H1 (cell line): ENCODE measurements at regions not wholly inside any gene's neighbourhood (a gene's known extent, or its start where the extent isn't known, plus 50 kb on each side); places are given as distances from the start of the nearest gene placed in this dataset.

Experiments
- CTCF ChIA-PET: fragments of 300-600 bp; sonication (Branson Sonifier 250); formaldehyde crosslinking; loops from one replicate; lab custom pipeline; 2021; ENCODE audit not compliant: partially characterized antibody; lab: Charles Lee
- POLR2A ChIA-PET: fragments of 300-600 bp; sonication (Branson Sonifier 250); formaldehyde crosslinking; loops from one replicate; lab custom pipeline; 2021; ENCODE audit warnings: inconsistent platforms; ENCODE audit not compliant: partially characterized antibody; lab: Charles Lee
- DNase-seq, 2 experiments: peaks; one replicate each; pipeline versions ENCODE4 v3.0.0 to v3.0.0-alpha.2; 2010 to 2022; ENCODE audit warnings: low spot score in 2 of 2, low read depth in 1 of 2, mixed read lengths in 1 of 2
- FAIRE-seq: peaks from 2 replicates; lab custom pipeline; 2011; peaks lifted over from hg19 to GRCh38; lab: Jason Lieb, UNC
- H2AFZ ChIP-seq: 2 replicates; pipeline ENCODE4 v1.8.1; 2012; ENCODE audit warnings: low read length, inconsistent platforms
- H2AK5ac ChIP-seq: 2 replicates; pipeline ENCODE4 v1.6.1; 2013; ENCODE audit warnings: low read depth, low read length
- H2BK120ac ChIP-seq: replicated peaks from 2 replicates; pipeline ENCODE3; 2013; ENCODE audit warnings: low read depth, low read length, inconsistent platforms
- H2BK12ac ChIP-seq: 2 replicates; pipeline ENCODE4 v1.6.1; 2013; ENCODE audit warnings: low read depth, low read length
- H2BK15ac ChIP-seq: 2 replicates; pipeline ENCODE4 v1.6.1; 2013; ENCODE audit warnings: low read length
- H2BK20ac ChIP-seq: 2 replicates; pipeline ENCODE4 v1.6.1; 2013; ENCODE audit warnings: low read length
- H2BK5ac ChIP-seq: 2 replicates; pipeline ENCODE4 v1.6.1; 2013; ENCODE audit warnings: low read depth, low read length
- H3K14ac ChIP-seq: 2 replicates; pipeline ENCODE4 v1.6.1; 2013; ENCODE audit warnings: inconsistent platforms; ENCODE audit not compliant: insufficient read length
- H3K18ac ChIP-seq: 2 replicates; pipeline ENCODE4 v1.6.1; 2013; ENCODE audit warnings: low read length; ENCODE audit errors: extremely low read depth
- H3K23ac ChIP-seq: 2 replicates; pipeline ENCODE4 v1.6.1; 2013; ENCODE audit warnings: inconsistent platforms; ENCODE audit not compliant: insufficient read length
- H3K23me2 ChIP-seq: 2 replicates; pipeline ENCODE4 v1.6.1; 2013; ENCODE audit warnings: low read depth, low read length
- H3K27ac ChIP-seq: 2 replicates; pipeline ENCODE4 v1.6.1; 2011; ENCODE audit warnings: low read depth, low read length, inconsistent platforms
- H3K27me3 ChIP-seq, 4 experiments: replicated peaks in 1 of 4; 1 replicate in 1 of 4; 2 replicates in 3 of 4; pipeline versions ENCODE4 v1.6.1 to v1.8.1; 2011 to 2013; ENCODE audit warnings: low read length in 3 of 4, mild to moderate bottlenecking in 3 of 4, inconsistent platforms in 2 of 4, mixed read lengths in 2 of 4, moderate library complexity in 1 of 4; ENCODE audit not compliant: control insufficient read depth in 3 of 4, insufficient read depth in 3 of 4; ENCODE audit errors: extremely low read depth in 1 of 4
- H3K36me3 ChIP-seq, 4 experiments: 2 replicates each; pipeline versions ENCODE4 v1.6.1 to v1.8.1; 2011 to 2013; ENCODE audit warnings: mild to moderate bottlenecking in 4 of 4, low read length in 3 of 4, moderate library complexity in 2 of 4, control low read depth in 1 of 4, inconsistent platforms in 1 of 4; ENCODE audit not compliant: insufficient read depth in 4 of 4, control insufficient read depth in 2 of 4
- H3K4ac ChIP-seq: replicated peaks from 2 replicates; pipeline ENCODE3; 2013; ENCODE audit warnings: low read length, low read depth, mixed read lengths, inconsistent platforms; ENCODE audit not compliant: insufficient read length
- H3K4me1 ChIP-seq, 4 experiments: replicated peaks in 1 of 4; 1 replicate in 1 of 4; 2 replicates in 3 of 4; pipeline versions ENCODE4 v1.6.1 to v1.8.1; 2011 to 2013; ENCODE audit warnings: low read length in 3 of 4, inconsistent platforms in 2 of 4, mixed read lengths in 1 of 4; ENCODE audit not compliant: insufficient read depth in 4 of 4, control insufficient read depth in 3 of 4
- H3K4me2 ChIP-seq, 2 experiments: 2 replicates each; pipeline versions ENCODE4 v1.6.1 to v1.8.1; 2011 to 2013; ENCODE audit warnings: low read depth in 2 of 2, low read length in 2 of 2, control low read depth in 1 of 2, inconsistent platforms in 1 of 2, mild to moderate bottlenecking in 1 of 2; ENCODE audit not compliant: insufficient read depth in 1 of 2
- H3K4me3 ChIP-seq, 4 experiments: fragments of 200-600, 300-600 bp in 1 of 4; sonication (generic), shearing (Covaris generic), sonication (Bioruptor Twin) in 1 of 4; 2 replicates each; pipeline versions ENCODE4 v1.5.1 to v1.8.1; 2011 to 2016; ENCODE audit warnings: low read length in 4 of 4, low read depth in 3 of 4, control low read depth in 2 of 4, inconsistent platforms in 2 of 4, mild to moderate bottlenecking in 2 of 4, mixed read lengths in 1 of 4, moderate library complexity in 1 of 4; ENCODE audit not compliant: insufficient read depth in 2 of 4; ENCODE audit errors: extremely low read depth in 1 of 4
- H3K56ac ChIP-seq: replicated peaks from 2 replicates; pipeline ENCODE3; 2013; ENCODE audit warnings: low read depth, mild to moderate bottlenecking, mixed read lengths, low read length, inconsistent platforms; ENCODE audit not compliant: insufficient read length
- H3K79me1 ChIP-seq: 2 replicates; pipeline ENCODE4 v1.6.1; 2013; ENCODE audit warnings: low read depth, low read length, control low read depth
- H3K79me2 ChIP-seq, 2 experiments: 2 replicates each; pipeline versions ENCODE4 v1.6.1 to v1.8.1; 2012 to 2013; ENCODE audit warnings: low read length in 2 of 2, mild to moderate bottlenecking in 2 of 2, inconsistent platforms in 1 of 2; ENCODE audit not compliant: insufficient read depth in 2 of 2, control insufficient read depth in 1 of 2
- H3K9ac ChIP-seq, 4 experiments: replicated peaks in 1 of 4; 1 replicate in 1 of 4; 2 replicates in 3 of 4; pipeline versions ENCODE4 v1.6.1 to v1.8.1; 2011 to 2013; ENCODE audit warnings: low read depth in 3 of 4, low read length in 3 of 4, control low read depth in 2 of 4, mild to moderate bottlenecking in 2 of 4, moderate library complexity in 2 of 4, inconsistent platforms in 1 of 4; ENCODE audit errors: extremely low read depth in 1 of 4
- H3K9me3 ChIP-seq, 2 experiments: 2 replicates each; pipeline versions ENCODE4 v1.6.1 to v1.8.1; 2012 to 2013; ENCODE audit warnings: mild to moderate bottlenecking in 2 of 2, moderate library complexity in 2 of 2, control low read depth in 1 of 2, inconsistent platforms in 1 of 2, low read depth in 1 of 2, low read length in 1 of 2, mixed read lengths in 1 of 2; ENCODE audit not compliant: insufficient read depth in 2 of 2
- H4K20me1 ChIP-seq, 2 experiments: replicated peaks in 1 of 2; 2 replicates each; pipeline versions ENCODE3 to v1.8.1; 2011 to 2013; ENCODE audit warnings: inconsistent platforms in 2 of 2, low read length in 2 of 2, mild to moderate bottlenecking in 1 of 2; ENCODE audit not compliant: insufficient read depth in 2 of 2, control insufficient read depth in 1 of 2
- H4K5ac ChIP-seq: 2 replicates; pipeline ENCODE4 v1.6.1; 2013; ENCODE audit warnings: low read length, low read depth, mixed read lengths, inconsistent platforms; ENCODE audit not compliant: insufficient read length
- H4K8ac ChIP-seq: 2 replicates; pipeline ENCODE4 v1.8.0; 2013; ENCODE audit warnings: mild to moderate bottlenecking, moderate library complexity, low read length, inconsistent platforms; ENCODE audit not compliant: insufficient read depth; ENCODE audit errors: extremely low read depth
- H4K91ac ChIP-seq: replicated peaks from 2 replicates; pipeline ENCODE3; 2013; ENCODE audit warnings: low read length, mixed read lengths, inconsistent platforms; ENCODE audit not compliant: insufficient read length
- ATF3 ChIP-seq: IDR thresholded peaks from 2 replicates; pipeline ENCODE4 v1.6.1; 2011; ENCODE audit warnings: low read depth, mild to moderate bottlenecking, low read length; ENCODE audit not compliant: insufficient read depth
- BCL11A ChIP-seq, 2 experiments: IDR thresholded peaks; one replicate each; pipeline ENCODE4 v1.6.1; 2011; ENCODE audit warnings: low read depth in 2 of 2, low read length in 2 of 2, mild to moderate bottlenecking in 2 of 2
- EP300 ChIP-seq, 2 experiments: IDR thresholded peaks; 1 replicate in 1 of 2; 2 replicates in 1 of 2; pipeline ENCODE4 v1.6.1; 2011 to 2012; ENCODE audit warnings: low read depth in 2 of 2, low read length in 2 of 2, mild to moderate bottlenecking in 2 of 2, borderline replicate concordance in 1 of 2, inconsistent platforms in 1 of 2, moderate library complexity in 1 of 2
- EZH2 ChIP-seq: fragments of 200-600 bp; sonication (generic); IDR thresholded peaks from 2 replicates; pipeline ENCODE4 v1.7.1; 2012; ENCODE audit warnings: low read depth, mild to moderate bottlenecking, moderate library complexity, low read length, inconsistent platforms; ENCODE audit not compliant: severe bottlenecking
- FOSL1 ChIP-seq: IDR thresholded peaks from 2 replicates; pipeline ENCODE4 v1.6.1; 2011; ENCODE audit warnings: mild to moderate bottlenecking, low read depth, low read length, moderate library complexity; ENCODE audit not compliant: insufficient read depth
- GABPA ChIP-seq: IDR thresholded peaks from 2 replicates; pipeline ENCODE4 v1.6.1; 2011; ENCODE audit warnings: mild to moderate bottlenecking, low read length, moderate library complexity, borderline replicate concordance; ENCODE audit not compliant: insufficient read depth
- JUND ChIP-seq: IDR thresholded peaks from 2 replicates; pipeline ENCODE4 v1.6.1; 2011; ENCODE audit warnings: mild to moderate bottlenecking, improper control_type of control experiment, low read length
- KDM4A ChIP-seq: IDR thresholded peaks from one replicate; pipeline ENCODE4 v1.7.1; 2012; ENCODE audit warnings: low read depth, mild to moderate bottlenecking, moderate library complexity, low read length, inconsistent platforms; ENCODE audit not compliant: severe bottlenecking
- NANOG ChIP-seq: IDR thresholded peaks from 2 replicates; pipeline ENCODE4 v1.6.1; 2011; ENCODE audit warnings: low read length, low read depth, mild to moderate bottlenecking, inconsistent platforms; ENCODE audit not compliant: insufficient read depth, poor library complexity, severe bottlenecking
- RXRA ChIP-seq: IDR thresholded peaks from 2 replicates; pipeline ENCODE4 v1.6.1; 2011; ENCODE audit warnings: low read depth, mild to moderate bottlenecking, low read length, moderate library complexity; ENCODE audit not compliant: insufficient read depth
- SRF ChIP-seq: IDR thresholded peaks from 2 replicates; pipeline ENCODE4 v1.6.1; 2011; ENCODE audit warnings: mild to moderate bottlenecking, low read depth, low read length, moderate library complexity
- TEAD4 ChIP-seq: IDR thresholded peaks from 2 replicates; pipeline ENCODE4 v1.6.1; 2012; ENCODE audit warnings: low read depth, low read length, inconsistent platforms, mixed read lengths
- TF ChIP-seq, protein P1 (sequence below): IDR thresholded peaks from 2 replicates; pipeline ENCODE4 v1.6.1; 2011; ENCODE audit warnings: low read length, improper control_type of control experiment

GRCh38 chr14:43043850-43044249, 1437.2 kb downstream of the LRFN5 start:
- no peak overlapping the region for H4K5ac ChIP-seq
- no peak overlapping the region for H2BK20ac ChIP-seq
- no peaks in the 10 kb centered on the region for H3K4me1 ChIP-seq
- no peaks in the 10 kb centered on the region for H4K20me1 ChIP-seq
- no peaks in the 10 kb centered on the region for H3K27me3 ChIP-seq
- no peak overlapping the region for H3K27ac ChIP-seq
- CTCF ChIA-PET: no interaction called here
- no peak for DNase-seq
- no peak for FAIRE-seq
- no peaks in the 10 kb centered on the region for H3K36me3 ChIP-seq
- H3K79me2 ChIP-seq: no peaks in the 10 kb centered on the region
- no peak overlapping the region for H4K8ac ChIP-seq
- no peak overlapping the region for H2AK5ac ChIP-seq
- H3K23me2 ChIP-seq: no peaks in the 10 kb centered on the region
- H3K18ac ChIP-seq: no peak overlapping the region
- H3K14ac ChIP-seq: no peak overlapping the region
- no peak overlapping the region for H3K56ac ChIP-seq
- H2BK5ac ChIP-seq: no peak overlapping the region
- H3K9ac ChIP-seq: no peak overlapping the region
- no peak overlapping the region for H3K4me3 ChIP-seq
- no peaks in the 10 kb centered on the region for H3K9me3 ChIP-seq
- POLR2A ChIA-PET: no interaction called here
- H3K4me2 ChIP-seq: no peak overlapping the region
- H2BK15ac ChIP-seq: no peak overlapping the region
- H3K4ac ChIP-seq: no peak overlapping the region
- H4K91ac ChIP-seq: no peak overlapping the region
- H2AFZ ChIP-seq: no peak overlapping the region
- no peak overlapping the region for H2BK120ac ChIP-seq
- H2BK12ac ChIP-seq: no peak overlapping the region
- no peaks in the 10 kb centered on the region for H3K79me1 ChIP-seq
- no peak overlapping the region for H3K23ac ChIP-seq
- no peak for TF ChIP-seq EP300 (IDR thresholded peaks at IDR 0.05; ENCODE audit: borderline replicate concordance in 1 of 2, low read depth in 2 of 2, low read length in 2 of 2)
- TF ChIP-seq EZH2: no peak
- TF ChIP-seq SRF: no peak
- TF ChIP-seq TEAD4: no peak
- TF ChIP-seq, protein P1, sequence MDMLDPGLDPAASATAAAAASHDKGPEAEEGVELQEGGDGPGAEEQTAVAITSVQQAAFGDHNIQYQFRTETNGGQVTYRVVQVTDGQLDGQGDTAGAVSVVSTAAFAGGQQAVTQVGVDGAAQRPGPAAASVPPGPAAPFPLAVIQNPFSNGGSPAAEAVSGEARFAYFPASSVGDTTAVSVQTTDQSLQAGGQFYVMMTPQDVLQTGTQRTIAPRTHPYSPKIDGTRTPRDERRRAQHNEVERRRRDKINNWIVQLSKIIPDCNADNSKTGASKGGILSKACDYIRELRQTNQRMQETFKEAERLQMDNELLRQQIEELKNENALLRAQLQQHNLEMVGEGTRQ: no peak
- TF ChIP-seq FOSL1: no peak
- TF ChIP-seq RXRA: no peak
- no peak for TF ChIP-seq NANOG
- no peak for TF ChIP-seq JUND
- no peak for TF ChIP-seq ATF3
- no peak for TF ChIP-seq GABPA
- no peak for TF ChIP-seq KDM4A
- no peak for TF ChIP-seq BCL11A (IDR thresholded peaks at IDR 0.05; ENCODE audit: low read depth in 2 of 2, low read length in 2 of 2)
